GM18867 (cell line): ENCODE measurements at regions not wholly inside any gene's neighbourhood (a gene's known extent, or its start where the extent isn't known, plus 50 kb on each side); places are given as distances from the start of the nearest gene placed in this dataset.
A peak's percentile ranks its signal among the peaks of the same experiment; 100 is the strongest.

Experiments
- ATAC-seq: cut with Tn5 transposase; IDR thresholded peaks from one replicate; pipeline ENCODE4 v1.9.1; 2021; ENCODE audit warnings: mild to moderate bottlenecking, moderate library complexity; ENCODE audit not compliant: unreplicated experiment

- ATAC-seq, result no peak
Measured at GRCh38 chr1:38476850-38477178, 382.8 kb downstream of the RRAGC start.

DNA sequence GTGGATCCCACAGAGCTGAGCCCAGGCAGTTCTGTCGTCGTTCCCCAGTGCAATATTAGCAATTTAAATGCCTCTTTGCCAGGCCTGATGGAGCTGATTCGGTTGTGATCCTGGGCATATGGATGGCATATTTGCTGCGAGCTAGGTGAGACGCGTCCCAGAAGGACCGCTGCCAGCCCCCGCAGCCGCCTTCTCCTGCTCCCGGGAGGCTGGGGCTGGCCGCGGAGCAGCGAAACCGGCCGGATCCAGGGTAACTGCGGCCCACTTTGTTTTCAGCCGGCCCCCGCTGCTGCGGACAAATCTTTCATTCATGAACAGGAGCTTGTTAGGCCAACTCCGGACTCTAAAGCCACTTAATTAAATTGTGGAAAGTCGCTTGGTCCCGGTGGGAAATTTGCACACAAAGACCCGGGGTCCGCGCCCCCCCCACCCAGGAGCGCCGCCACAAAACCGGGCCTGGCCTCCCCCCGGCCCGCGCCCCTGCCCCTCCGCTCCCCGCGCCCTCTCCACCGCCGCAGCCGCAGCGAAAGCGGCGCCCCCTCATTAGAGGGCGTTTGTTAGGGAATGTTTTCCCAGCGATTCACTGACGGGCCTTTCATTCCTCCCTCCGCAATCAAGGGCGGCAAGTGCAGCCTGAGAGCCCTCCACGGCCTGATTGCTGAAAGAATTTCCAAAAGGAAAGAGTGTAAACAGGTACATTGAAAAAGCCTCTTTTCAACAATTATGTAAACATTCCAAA lies 383.3 kb downstream of the RRAGC start:
- ATAC-seq, result no peak

DNA sequence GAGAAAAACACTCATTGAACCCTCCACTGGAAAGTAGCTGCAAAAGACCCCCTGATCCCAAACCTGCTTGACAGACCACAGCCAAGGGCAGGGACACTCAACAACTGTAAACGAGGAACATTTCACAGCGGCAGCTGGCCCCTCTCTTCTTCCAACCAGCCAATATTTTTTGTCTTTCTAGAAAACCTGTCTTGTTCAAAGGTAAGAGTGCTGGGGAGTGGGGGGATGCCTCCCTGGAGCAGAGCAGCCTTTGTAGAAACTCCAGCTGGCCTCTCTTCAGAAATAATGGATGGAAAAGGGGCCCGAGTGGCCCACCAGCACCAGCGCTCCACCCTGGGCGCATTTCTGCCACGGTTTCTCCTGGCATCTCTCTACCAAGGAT lies 384.0 kb downstream of the RRAGC start:
- ATAC-seq, result peak; percentile 5

DNA sequence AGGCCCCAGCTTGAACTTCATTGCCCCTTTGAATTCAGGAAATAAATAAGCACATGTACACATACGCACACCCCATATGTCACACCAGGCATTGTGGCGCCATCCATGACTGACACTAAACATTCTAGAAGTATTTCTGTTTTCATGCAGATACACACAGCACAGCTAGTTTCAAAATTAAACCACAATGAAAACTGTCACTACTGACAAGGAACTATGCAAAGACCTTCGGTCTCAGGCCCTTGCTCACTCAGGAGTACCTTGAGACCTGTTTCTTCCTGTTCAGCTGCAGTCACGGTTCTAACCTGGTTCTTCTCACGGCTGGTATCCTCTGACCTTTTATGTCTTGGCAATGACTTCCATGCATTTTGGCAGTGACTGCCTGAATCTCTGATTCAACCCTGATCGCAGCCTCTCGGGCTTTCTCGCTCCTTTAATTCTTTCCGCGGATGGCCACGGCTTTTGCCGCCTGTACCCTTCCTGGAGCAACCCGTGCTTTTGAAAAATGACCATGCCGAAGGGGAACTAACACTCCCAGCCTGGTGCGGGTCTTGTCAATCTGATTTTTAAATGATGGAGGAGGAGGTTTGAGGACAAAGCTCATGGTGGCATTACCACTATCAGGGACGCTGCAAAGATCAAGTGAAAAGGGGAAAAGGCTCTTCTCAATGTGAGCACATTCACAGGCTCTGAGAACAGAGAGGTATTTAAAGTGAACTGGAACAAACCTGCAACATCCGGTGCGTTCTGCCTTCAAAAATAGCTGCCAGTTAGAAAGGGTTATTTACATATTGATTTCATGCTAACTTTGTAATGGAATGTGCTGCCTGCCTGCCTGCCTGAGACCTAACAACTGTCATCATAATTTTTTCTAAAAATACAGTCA lies 384.6 kb downstream of the RRAGC start:
- ATAC-seq, result peak; percentile 88

GRCh38 chr1:38466487-38466886 lies 393.1 kb downstream of the RRAGC start:
- ATAC-seq, result no peak

GRCh38 chr1:38465460-38465859 lies 394.1 kb downstream of the RRAGC start:
- no peak for ATAC-seq

- ATAC-seq, result no peak
Measured at GRCh38 chr1:38464071-38464661, 395.4 kb downstream of the RRAGC start.

DNA sequence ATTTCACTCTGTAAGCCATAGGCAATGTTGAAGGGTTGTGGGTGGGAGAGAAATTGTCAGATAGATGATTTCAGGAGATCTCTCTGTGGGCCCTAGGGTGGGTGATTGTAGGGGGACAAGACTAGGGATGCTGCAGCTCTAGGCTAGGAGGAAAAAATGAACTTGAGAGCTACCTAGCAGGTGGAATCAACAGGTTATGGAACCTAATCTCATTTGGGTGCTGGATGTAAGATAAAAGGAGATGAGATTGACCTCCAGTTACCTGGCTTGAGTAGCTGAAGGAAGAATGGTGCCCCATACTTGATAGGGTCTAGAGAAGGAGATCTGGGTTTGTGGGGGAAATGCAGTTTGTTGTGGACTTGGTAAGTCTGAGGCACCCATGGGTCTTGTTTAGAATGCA lies 396.5 kb downstream of the RRAGC start:
- ATAC-seq, result no peak

DNA sequence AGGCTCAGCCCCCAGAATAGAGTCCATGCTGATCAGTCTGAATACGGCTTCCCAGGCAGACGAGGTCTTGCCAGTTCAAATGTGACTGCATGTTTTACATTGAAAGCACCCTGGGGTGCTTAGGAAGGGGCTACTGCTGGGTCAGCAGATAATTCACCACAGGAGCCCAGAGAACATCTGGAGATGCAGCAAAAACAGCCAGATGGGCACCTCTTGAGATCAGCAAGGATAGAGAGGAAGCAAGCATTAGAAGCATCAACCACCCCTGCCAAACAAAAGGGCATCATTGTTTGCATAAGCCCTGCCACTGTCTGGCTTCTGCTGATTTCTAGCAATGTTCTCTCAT lies 403.1 kb downstream of the RRAGC start:
- no peak for ATAC-seq

GRCh38 chr1:38455829-38456530 lies 403.6 kb downstream of the RRAGC start:
- no peak for ATAC-seq

GRCh38 chr1:38454749-38455441 lies 404.7 kb downstream of the RRAGC start:
- ATAC-seq, result no peak

DNA sequence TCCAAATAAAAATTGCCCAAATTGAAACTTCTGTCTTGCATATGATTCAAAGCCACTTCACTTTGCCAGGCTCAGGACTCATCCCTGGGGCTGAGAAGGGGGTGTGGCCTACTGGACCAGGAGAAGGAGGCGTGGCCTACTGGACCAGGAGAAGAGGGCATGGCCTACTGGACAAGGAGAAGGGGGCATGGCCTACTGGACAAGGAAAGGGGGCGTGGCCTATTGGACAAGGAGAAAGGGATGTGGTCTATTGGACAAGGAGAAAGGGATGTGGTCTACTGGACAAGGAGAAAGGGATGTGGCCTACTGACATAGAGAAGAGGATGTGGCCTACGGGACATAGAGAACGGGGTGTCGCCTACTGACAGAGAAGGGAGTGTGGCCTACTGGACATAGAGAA lies 405.3 kb downstream of the RRAGC start:
- no peak for ATAC-seq

GRCh38 chr1:38452246-38452645 lies 405.7 kb upstream of the POU3F1 start:
- no peak for ATAC-seq

DNA sequence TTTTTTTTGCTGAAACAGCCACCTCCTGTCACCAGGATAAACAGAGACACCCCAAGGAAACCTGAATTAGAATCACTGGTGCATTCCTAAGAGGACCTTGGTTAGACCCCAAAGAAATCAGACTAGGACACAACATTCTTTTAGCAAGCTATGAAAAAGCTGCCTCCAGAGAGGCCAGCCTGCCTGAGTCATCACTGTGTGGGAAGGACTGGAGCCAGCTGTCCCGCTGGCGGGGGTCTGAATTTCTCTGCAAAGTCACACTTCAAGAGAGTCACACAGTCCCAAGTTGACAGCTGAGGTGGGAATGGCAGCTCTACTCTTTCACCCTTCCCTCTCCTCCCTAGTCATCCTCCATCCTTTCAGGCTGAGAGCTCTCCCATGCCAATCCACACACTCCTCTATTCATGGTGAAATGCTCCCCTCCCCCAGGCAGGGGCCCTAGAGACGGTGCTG lies 405.0 kb upstream of the POU3F1 start:
- ATAC-seq, result no peak

- ATAC-seq, result no peak
Measured at GRCh38 chr1:38448893-38449292, 402.3 kb upstream of the POU3F1 start.

DNA sequence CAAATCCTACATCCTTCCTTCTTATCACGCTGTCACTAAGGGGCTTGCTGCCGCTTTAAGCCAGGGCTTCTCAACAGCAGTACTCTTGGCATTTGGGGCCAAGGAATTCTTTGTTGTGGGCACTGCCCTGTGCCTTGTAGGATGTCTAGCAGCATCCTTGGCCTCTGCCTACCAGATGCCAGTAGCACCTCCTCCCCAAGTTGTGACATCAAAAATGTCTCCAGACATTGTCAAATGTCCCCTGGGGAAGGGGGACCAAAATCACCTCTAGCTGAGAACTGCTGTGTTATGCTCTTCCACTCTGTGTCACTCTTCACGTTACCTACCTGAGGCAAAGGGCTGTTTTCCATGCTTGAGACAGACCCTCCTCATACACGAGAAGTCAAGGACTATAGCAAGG lies 400.3 kb upstream of the POU3F1 start:
- no peak for ATAC-seq

GRCh38 chr1:38444770-38445442 lies 398.3 kb upstream of the POU3F1 start:
- no peak for ATAC-seq

DNA sequence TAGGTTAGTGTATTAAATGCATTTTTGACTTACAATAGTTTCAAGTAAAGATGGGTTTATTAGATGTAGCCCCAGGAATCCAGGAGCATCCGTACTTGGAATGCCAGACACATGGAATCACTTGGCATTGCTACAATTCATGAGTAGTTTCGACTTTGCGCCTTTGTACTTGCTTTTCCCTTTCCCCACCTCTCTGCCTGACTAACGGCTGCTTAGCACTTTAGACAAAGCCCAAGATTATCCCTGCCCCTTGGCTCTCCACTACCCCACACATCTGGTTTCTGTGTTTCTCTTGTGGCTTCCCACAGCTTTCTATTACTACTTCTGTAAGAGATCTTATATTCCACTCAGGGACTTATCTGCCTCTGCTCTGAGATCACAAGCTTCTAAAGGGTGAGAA lies 397.7 kb upstream of the POU3F1 start:
- no peak for ATAC-seq

- no peak for ATAC-seq
Measured at GRCh38 chr1:38440402-38440801, 393.8 kb upstream of the POU3F1 start.

- ATAC-seq, result no peak
Measured at GRCh38 chr1:38436749-38437148, 390.2 kb upstream of the POU3F1 start.
